Calu3 (cell line): ENCODE measurements at regions not wholly inside any gene's neighbourhood (a gene's known extent, or its start where the extent isn't known, plus 50 kb on each side); places are given as distances from the start of the nearest gene placed in this dataset.
"Not testable (repeated sequence)": the region's sequence is repeated elsewhere in the genome, so short reads cannot be mapped to it uniquely, and the experiment has no call there.

ENCODE experiments used
- BruUV-seq: library from RNA; stranded (reverse); fragments of 400-500 nt; replicated peaks from 2 replicates; lab custom pipeline; 2021; lab: Mats Ljungman, UMichigan
- CTCF ChIA-PET: fragments of 300-600 bp; sonication (Branson Sonifier 250); formaldehyde crosslinking; loops from one replicate; lab custom pipeline; 2022; ENCODE audit warnings: antibody characterized with exemption; lab: Charles Lee
- DNase-seq: peaks from one replicate; pipeline ENCODE4 v3.0.0; 2022
- H3K27ac Mint-ChIP-seq: one replicate; pipeline ENCODE4 v1.8.0; 2022; ENCODE audit warnings: mixed read lengths; ENCODE audit not compliant: unreplicated experiment
- H3K27me3 Mint-ChIP-seq: one replicate; pipeline ENCODE4 v1.8.0; 2022; ENCODE audit warnings: mixed read lengths; ENCODE audit not compliant: unreplicated experiment
- H3K36me3 Mint-ChIP-seq: one replicate; pipeline ENCODE4 v1.8.0; 2022; ENCODE audit warnings: mild to moderate bottlenecking, moderate library complexity, mixed read lengths; ENCODE audit not compliant: insufficient read depth, unreplicated experiment
- H3K4me1 Mint-ChIP-seq: one replicate; pipeline ENCODE4 v1.8.0; 2022; ENCODE audit warnings: mild to moderate bottlenecking, low read depth, mixed read lengths; ENCODE audit not compliant: unreplicated experiment
- H3K4me3 Mint-ChIP-seq: one replicate; pipeline ENCODE4 v1.8.0; 2022; ENCODE audit warnings: mild to moderate bottlenecking, low read depth, moderate library complexity, mixed read lengths; ENCODE audit not compliant: unreplicated experiment
- H3K9me3 Mint-ChIP-seq: one replicate; pipeline ENCODE4 v1.8.0; 2022; ENCODE audit warnings: low read depth, mixed read lengths; ENCODE audit not compliant: unreplicated experiment
- CTCF ChIP-seq: fragments of 200-600 bp; IDR thresholded peaks from one replicate; pipeline ENCODE4 v1.8.0; 2022; ENCODE audit warnings: antibody characterized with exemption; ENCODE audit not compliant: unreplicated experiment
- intact Hi-C: fragments of 100-400 bp; cut with micrococcal nuclease; formaldehyde crosslinking; loops from one replicate; pipeline ENCODE4 v1.10.0; 2022; ENCODE audit not compliant: unreplicated experiment

GRCh38 chr2:174673876-174674275 lies 76.3 kb upstream of the WIPF1 start:
- no peak for DNase-seq
- H3K4me3 Mint-ChIP-seq, result no peak overlapping the region

GRCh38 chr2:174673440-174673839 lies 75.8 kb upstream of the WIPF1 start:
- intact Hi-C loops, result no loop called here
- peaks cover 36% of the 10 kb centered on the region for H3K27me3 Mint-ChIP-seq
- H3K36me3 Mint-ChIP-seq, result no peaks in the 10 kb centered on the region
- no peak for DNase-seq
- no peak overlapping the region for H3K27ac Mint-ChIP-seq
- BruUV-seq, result no TSS peak
- no peaks in the 10 kb centered on the region for H3K4me1 Mint-ChIP-seq
- CTCF ChIA-PET, result no interaction called here
- no peak overlapping the region for H3K4me3 Mint-ChIP-seq
- H3K9me3 Mint-ChIP-seq, result no peaks in the 10 kb centered on the region
- TF ChIP-seq CTCF, result no peak

More at GRCh38 chr2:174673876-174674275, 76.3 kb upstream of the WIPF1 start:
- intact Hi-C loops, result no loop called here
- Mint-ChIP-seq H3K4me1 (no peaks in the 10 kb centered on the region), H3K27ac (no peak overlapping the region), H3K36me3 (no peaks in the 10 kb centered on the region), H3K27me3 (peaks cover 32% of the 10 kb centered on the region), H3K9me3 (no peaks in the 10 kb centered on the region)
- CTCF ChIA-PET, result no interaction called here
- no TSS peak for BruUV-seq
- no peak for TF ChIP-seq CTCF

GRCh38 chr2:174671532-174671931 lies 73.9 kb upstream of the WIPF1 start:
- H3K9me3 Mint-ChIP-seq, intact Hi-C loops, H3K27ac Mint-ChIP-seq, BruUV-seq, CTCF ChIA-PET, H3K4me3 Mint-ChIP-seq, H3K36me3 Mint-ChIP-seq, H3K4me1 Mint-ChIP-seq, DNase-seq: not testable (repeated sequence)
- H3K27me3 Mint-ChIP-seq, result peaks cover 35% of the 10 kb centered on the region

- CTCF ChIA-PET, result no interaction called here
- H3K27me3 Mint-ChIP-seq, result peaks cover 35% of the 10 kb centered on the region
- no TSS peak for BruUV-seq
- H3K27ac Mint-ChIP-seq, result no peak overlapping the region
- H3K9me3 Mint-ChIP-seq, result no peaks in the 10 kb centered on the region
- H3K4me3 Mint-ChIP-seq, result no peak overlapping the region
- no peak for DNase-seq
- intact Hi-C loops, result no loop called here
- no peaks in the 10 kb centered on the region for H3K4me1 Mint-ChIP-seq
- no peak for TF ChIP-seq CTCF
- no peaks in the 10 kb centered on the region for H3K36me3 Mint-ChIP-seq
Observed at GRCh38 chr2:174670446-174670845, 72.8 kb upstream of the WIPF1 start.

GRCh38 chr2:174669336-174669735 lies 71.7 kb upstream of the WIPF1 start:
- H3K4me1 Mint-ChIP-seq, result no peaks in the 10 kb centered on the region

More at GRCh38 chr2:174669336-174669735, 71.7 kb upstream of the WIPF1 start:
- H3K9me3 Mint-ChIP-seq, result no peaks in the 10 kb centered on the region
- intact Hi-C loops, result no loop called here
- H3K36me3 Mint-ChIP-seq, result no peaks in the 10 kb centered on the region
- H3K27me3 Mint-ChIP-seq, result peaks cover 35% of the 10 kb centered on the region
- no peak for DNase-seq
- BruUV-seq, result no TSS peak
- no peak overlapping the region for H3K4me3 Mint-ChIP-seq
- H3K27ac Mint-ChIP-seq, result no peak overlapping the region
- CTCF ChIA-PET, result no interaction called here
- TF ChIP-seq CTCF, result no peak
